Psoas muscle (tissue), 7 donors: ENCODE measurements at regions not wholly inside any gene's neighbourhood (a gene's known extent, or its start where the extent isn't known, plus 50 kb on each side); places are given as distances from the start of the nearest gene placed in this dataset.

Experiments used
- ATAC-seq, 4 donors: fragments of 200-7000 bp; cut with Tn5 transposase; one replicate each; pipeline ENCODE4 v1.9.1; 2020; ENCODE audit warnings: moderate library complexity in 3 of 4, mild to moderate bottlenecking in 2 of 4
- DNase-seq, 2 donors: peaks; one replicate each; pipeline ENCODE4 v3.0.0-alpha.2; 2020
- H3K27ac ChIP-seq: fragments of 200-600 bp; one replicate; pipeline ENCODE4 v1.8.0; 2022
- H3K27me3 ChIP-seq, 3 donors: fragments of 200-600 bp in 1 of 3; one replicate each; pipeline versions ENCODE4 v1.6.1 to v1.8.0; 2013 to 2022; ENCODE audit warnings: low read length in 2 of 3, mild to moderate bottlenecking in 2 of 3, moderate library complexity in 1 of 3; ENCODE audit not compliant: insufficient read depth in 3 of 3
- H3K36me3 ChIP-seq, 2 donors: fragments of 200-600 bp in 1 of 2; one replicate each; pipeline versions ENCODE4 v1.6.1 to v1.8.0; 2013 to 2022; ENCODE audit warnings: low read depth in 1 of 2, mild to moderate bottlenecking in 1 of 2, moderate library complexity in 1 of 2; ENCODE audit not compliant: insufficient read depth in 1 of 2
- H3K4me1 ChIP-seq: fragments of 200-600 bp; one replicate; pipeline ENCODE4 v1.8.0; 2022
- H3K4me3 ChIP-seq: fragments of 200-600 bp; one replicate; pipeline ENCODE4 v1.8.0; 2022; ENCODE audit warnings: mild to moderate bottlenecking
- H3K9me3 ChIP-seq: fragments of 200-600 bp; one replicate; pipeline ENCODE4 v1.8.0; 2022
- CTCF ChIP-seq: fragments of 200-600 bp; IDR thresholded peaks from one replicate; pipeline ENCODE4 v1.8.0; 2022; ENCODE audit warnings: antibody characterized with exemption
- WGBS, 3 donors: extraction: QIAGEN DNeasy Blood & Tissue Kit; methylation state at CpG; one replicate each; pipeline versions ENCODE4 v1.1.6 to v1.1.7; 2013; 5-methylcytosine and 5-hydroxymethylcytosine counted together
- intact Hi-C, 2 donors: fragments of 100-400 bp; cut with DNase I; formaldehyde crosslinking; loops; one replicate each; pipeline versions ENCODE4 v1.11.0 to v1.14.2; 2022
- donor health status: healthy with polysubstance abuse.
- donor health status: DM: no; HTN: no; CAD: no; lungs with moderate emphysema.
- donor health status: Bipolar disorder and iron deficiency.
- donor health status: healthy.
- donor health status: DM: yes; HTN: yes; CAD: no.
- donor health status: DM: no; HTN: no; CAD: no.
- donor health status: DM: yes; HTN: yes; CAD: no.

- no peaks in the 10 kb centered on the region for H3K9me3 ChIP-seq
- H3K4me1 ChIP-seq: no peaks in the 10 kb centered on the region
- no peak overlapping the region for H3K4me3 ChIP-seq
- no peak overlapping the region for H3K27ac ChIP-seq
- ATAC-seq (no peak), DNase-seq (no peak)
- TF ChIP-seq CTCF: no peak
- intact Hi-C loops: no loop called here
- no peaks in the 10 kb centered on the region for H3K27me3 ChIP-seq
- H3K36me3 ChIP-seq: no peaks in the 10 kb centered on the region
- 14 to 25% (median 20%) methylated on average over 2 of the region's 2 CpGs for WGBS, 3 donors
Measured at GRCh38 chr14:42523666-42524065, 917.0 kb downstream of the LRFN5 start.

GRCh38 chr14:42517806-42518500, 911.3 kb downstream of the LRFN5 start:
- ATAC-seq (no peak), DNase-seq (no peak)
- H3K4me3 ChIP-seq: no peak overlapping the region
- no peaks in the 10 kb centered on the region for H3K4me1 ChIP-seq
- no peaks in the 10 kb centered on the region for H3K36me3 ChIP-seq
- no peaks in the 10 kb centered on the region for H3K9me3 ChIP-seq
- no peaks in the 10 kb centered on the region for H3K27me3 ChIP-seq
- WGBS, 3 donors: 80 to 92% (median 82%) methylated on average over 2 of the region's 2 CpGs
- no peak overlapping the region for H3K27ac ChIP-seq
- TF ChIP-seq CTCF: no peak
- intact Hi-C loops: no loop called here

- no peak overlapping the region for H3K27ac ChIP-seq
- H3K36me3 ChIP-seq: no peaks in the 10 kb centered on the region
- WGBS, 3 donors: 88 to 93% (median 93%) methylated on average over 1 of the region's 1 CpG
- TF ChIP-seq CTCF: no peak
- no peak overlapping the region for H3K4me3 ChIP-seq
- DNase-seq (no peak), ATAC-seq (no peak)
- intact Hi-C loops: no loop called here
- H3K4me1 ChIP-seq: no peaks in the 10 kb centered on the region
- H3K27me3 ChIP-seq: no peaks in the 10 kb centered on the region
- no peaks in the 10 kb centered on the region for H3K9me3 ChIP-seq
Measured at GRCh38 chr14:42513837-42514236, 907.2 kb downstream of the LRFN5 start.

GRCh38 chr14:42510071-42510470, 903.4 kb downstream of the LRFN5 start:
- DNase-seq: no peak
- no peak overlapping the region for H3K27ac ChIP-seq
- H3K9me3 ChIP-seq: no peaks in the 10 kb centered on the region
- WGBS, 3 donors: 63 to 86% (median 83%) methylated on average over 1 of the region's 1 CpG
- intact Hi-C loops: no loop called here
- no peak for TF ChIP-seq CTCF
- no peak for ATAC-seq
- no peaks in the 10 kb centered on the region for H3K36me3 ChIP-seq
- no peaks in the 10 kb centered on the region for H3K4me1 ChIP-seq
- H3K27me3 ChIP-seq: no peaks in the 10 kb centered on the region
- no peak overlapping the region for H3K4me3 ChIP-seq
